Effector memory CD4-positive, alpha-beta T cell (primary cell): ENCODE measurements at regions not wholly inside any gene's neighbourhood (a gene's known extent, or its start where the extent isn't known, plus 50 kb on each side); places are given as distances from the start of the nearest gene placed in this dataset.

Experiments
- DNase-seq, 3 donors: peaks; one replicate each; pipeline ENCODE4 v3.0.0-alpha.2; 2020
- H3K27ac ChIP-seq: 2 replicates; pipeline ENCODE4 v1.7.0; 2013; ENCODE audit warnings: mild to moderate bottlenecking, low read length, moderate library complexity; ENCODE audit not compliant: insufficient read depth, poor library complexity, severe bottlenecking
- H3K27me3 ChIP-seq: replicated peaks from 2 replicates; pipeline ENCODE4 v1.7.0; 2013; ENCODE audit warnings: mild to moderate bottlenecking, low read length; ENCODE audit not compliant: insufficient read depth, control insufficient read depth, poor library complexity, severe bottlenecking
- H3K36me3 ChIP-seq: 2 replicates; pipeline ENCODE4 v1.7.0; 2013; ENCODE audit warnings: mild to moderate bottlenecking, low read length, moderate library complexity; ENCODE audit not compliant: control insufficient read depth, insufficient read depth
- H3K4me1 ChIP-seq: 2 replicates; pipeline ENCODE4 v1.7.0; 2013; ENCODE audit warnings: low read length, mild to moderate bottlenecking; ENCODE audit not compliant: control insufficient read depth, insufficient read depth, poor library complexity, severe bottlenecking
- H3K4me3 ChIP-seq: 2 replicates; pipeline ENCODE4 v1.7.0; 2013; ENCODE audit warnings: low read length, low read depth, mild to moderate bottlenecking; ENCODE audit not compliant: insufficient read depth, poor library complexity, severe bottlenecking
- H3K9me3 ChIP-seq: 2 replicates; pipeline ENCODE4 v1.7.0; 2013; ENCODE audit warnings: mild to moderate bottlenecking, low read length, moderate library complexity; ENCODE audit not compliant: control insufficient read depth

DNA sequence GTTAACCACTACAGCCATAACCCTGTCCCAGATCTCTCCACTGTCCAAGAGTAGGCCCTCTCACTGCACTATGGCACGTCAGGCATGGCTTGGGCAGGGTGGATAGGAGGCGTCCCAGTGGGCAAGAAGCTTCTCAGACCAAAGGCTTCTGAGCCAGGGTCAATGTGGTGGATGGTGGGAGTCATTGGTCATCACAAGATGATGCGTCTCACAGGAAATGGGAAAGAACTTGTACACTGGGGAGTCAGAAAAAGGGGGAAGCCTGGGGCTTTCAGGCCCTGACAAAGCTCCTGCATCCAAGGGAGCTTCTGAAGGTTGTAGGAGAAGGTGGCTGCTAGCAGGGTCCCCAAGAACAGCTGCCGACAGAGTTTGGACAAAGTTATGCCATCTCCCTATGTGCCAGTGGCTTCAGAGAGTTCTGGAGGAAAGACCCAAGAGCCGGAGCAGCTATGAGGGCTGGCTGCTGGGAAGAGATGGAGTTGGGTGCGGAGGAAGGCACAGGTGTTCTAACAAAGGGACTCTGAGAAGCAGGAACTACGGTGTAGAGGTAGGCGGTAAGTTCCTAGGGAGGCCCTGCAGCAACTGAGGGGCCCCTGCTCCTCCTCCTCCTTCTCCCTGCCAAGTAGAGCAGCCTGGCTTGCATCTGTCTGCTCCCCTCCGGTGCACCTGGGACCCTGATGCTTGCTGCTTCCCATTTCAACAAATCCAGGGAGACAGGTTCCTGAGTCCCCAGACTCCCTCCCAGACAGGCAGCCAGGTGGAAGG, 81.1 kb downstream of the ARL6IP4 start:
- Histone ChIP-seq H3K36me3 (no peaks in the 10 kb centered on the region), H3K27me3 (no peaks in the 10 kb centered on the region), H3K9me3 (no peaks in the 10 kb centered on the region), H3K4me3 (no peak overlapping the region), H3K27ac (no peak overlapping the region), H3K4me1 (peaks cover 6% of the 10 kb centered on the region)
- no peak for DNase-seq

DNA sequence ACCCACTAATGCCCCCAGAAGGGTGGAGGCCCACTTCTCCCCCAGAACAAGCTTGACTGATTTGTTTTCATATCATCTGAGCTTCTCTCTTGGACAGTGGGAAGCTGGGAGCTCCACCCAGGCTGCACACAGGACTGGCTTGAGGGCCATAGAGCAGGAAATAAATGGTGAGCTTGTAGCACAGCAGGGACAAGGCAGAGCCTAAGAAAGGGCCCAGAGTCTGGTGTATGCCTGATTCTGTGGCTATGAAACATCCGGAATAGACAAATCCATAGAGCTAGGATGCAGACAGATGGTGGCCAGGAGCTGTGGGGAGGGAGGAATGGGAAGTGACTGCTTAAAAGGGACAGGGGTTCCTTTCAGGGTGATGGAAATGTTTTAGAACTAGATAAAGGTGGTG, 79.0 kb downstream of the ARL6IP4 start:
- Histone ChIP-seq H3K36me3 (no peaks in the 10 kb centered on the region), H3K9me3 (no peaks in the 10 kb centered on the region), H3K27ac (no peak overlapping the region)

DNA sequence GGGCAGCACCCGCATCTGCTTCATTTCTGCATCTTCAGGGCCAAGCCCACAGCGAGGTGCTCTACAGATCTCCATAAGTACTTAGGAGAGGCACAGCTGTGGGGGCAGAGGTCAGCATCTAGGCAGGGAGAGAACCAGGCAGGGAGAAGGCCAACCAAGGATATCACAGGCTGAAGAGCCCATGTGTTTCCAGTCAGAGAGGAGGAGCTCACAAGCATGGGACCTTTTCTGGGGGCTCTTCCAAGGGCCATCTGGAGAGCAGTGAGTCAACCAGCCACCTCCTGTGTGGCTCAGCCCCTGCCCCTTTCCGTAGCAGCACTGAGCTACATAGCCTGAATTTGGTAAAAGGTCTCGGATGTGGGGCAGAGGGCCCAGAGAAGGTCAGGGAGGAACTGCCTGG, 78.5 kb downstream of the ARL6IP4 start:
- Histone ChIP-seq H3K27ac (no peak overlapping the region), H3K9me3 (no peaks in the 10 kb centered on the region)
- no peak for DNase-seq

More for the DNA sequence above, 79.0 kb downstream of the ARL6IP4 start:
- H3K4me3 ChIP-seq, result no peak overlapping the region
- no peaks in the 10 kb centered on the region for H3K27me3 ChIP-seq
- DNase-seq, result no peak
- no peaks in the 10 kb centered on the region for H3K4me1 ChIP-seq

DNA sequence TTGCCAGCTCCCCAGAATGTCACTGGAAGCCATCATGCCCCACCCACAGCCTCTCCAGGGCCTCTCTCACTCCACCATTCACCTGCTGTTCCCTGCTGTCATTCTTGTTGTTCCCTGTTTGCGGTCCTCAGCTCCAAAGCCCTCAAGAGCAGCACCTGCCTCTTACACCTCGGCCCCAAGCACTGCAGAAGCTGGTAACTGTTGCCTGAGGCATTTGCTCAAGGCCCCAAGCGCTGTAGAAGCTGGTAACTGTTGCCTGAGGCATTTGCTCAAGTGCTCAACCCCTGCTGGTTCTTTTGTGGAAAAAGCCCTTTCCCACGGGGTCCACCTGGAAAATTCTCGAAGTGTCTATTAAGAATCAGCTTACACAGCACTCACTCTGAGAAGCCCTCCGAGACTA, 78.0 kb downstream of the ARL6IP4 start:
- Histone ChIP-seq H3K27me3 (no peaks in the 10 kb centered on the region), H3K36me3 (no peaks in the 10 kb centered on the region), H3K27ac (no peak overlapping the region), H3K4me3 (no peak overlapping the region), H3K9me3 (no peaks in the 10 kb centered on the region), H3K4me1 (no peaks in the 10 kb centered on the region)
- DNase-seq, result no peak

More for the DNA sequence above, 78.5 kb downstream of the ARL6IP4 start:
- Histone ChIP-seq H3K27me3 (no peaks in the 10 kb centered on the region), H3K36me3 (no peaks in the 10 kb centered on the region), H3K4me1 (no peaks in the 10 kb centered on the region), H3K4me3 (no peak overlapping the region)

DNA sequence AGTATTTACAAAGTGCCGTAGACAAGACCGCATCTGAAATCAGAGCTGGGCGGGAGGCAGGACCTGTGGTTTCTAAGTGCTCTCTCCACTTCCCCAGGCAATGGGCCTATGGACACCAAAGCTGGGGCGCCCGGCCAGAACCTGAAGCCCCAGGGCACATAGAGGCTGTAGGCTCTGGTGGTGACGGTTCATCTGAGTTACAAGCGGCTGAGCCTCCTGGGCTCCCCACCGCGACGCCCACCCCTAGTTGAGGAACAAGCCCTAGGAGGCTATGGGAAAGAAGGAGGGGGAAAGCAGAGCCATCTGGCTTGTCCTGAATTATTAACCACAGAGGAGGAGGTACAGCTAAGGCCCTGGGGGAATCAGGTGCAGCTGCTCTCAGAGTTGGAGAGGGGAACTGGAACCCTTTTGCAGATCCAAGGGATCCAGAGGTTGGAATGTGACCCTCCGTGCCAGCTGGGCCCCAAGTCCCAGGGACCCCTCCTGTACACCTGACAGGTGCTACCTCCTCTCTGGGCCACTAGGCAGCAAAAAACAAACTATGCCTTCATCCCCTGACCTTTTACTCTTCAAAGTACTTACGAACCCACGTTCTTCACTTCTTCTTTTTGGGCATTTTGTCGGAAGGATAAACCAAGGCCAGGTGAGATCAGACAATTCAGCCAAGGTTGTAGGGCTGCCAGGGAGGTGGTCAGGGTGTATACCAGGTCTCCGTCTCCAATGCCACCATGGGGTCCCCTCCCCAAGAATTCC, 77.2 kb downstream of the ARL6IP4 start:
- DNase-seq, result no peak
- Histone ChIP-seq H3K27me3 (no peaks in the 10 kb centered on the region), H3K4me3 (no peak overlapping the region), H3K36me3 (no peaks in the 10 kb centered on the region), H3K4me1 (no peaks in the 10 kb centered on the region), H3K27ac (no peak overlapping the region), H3K9me3 (no peaks in the 10 kb centered on the region)

DNA sequence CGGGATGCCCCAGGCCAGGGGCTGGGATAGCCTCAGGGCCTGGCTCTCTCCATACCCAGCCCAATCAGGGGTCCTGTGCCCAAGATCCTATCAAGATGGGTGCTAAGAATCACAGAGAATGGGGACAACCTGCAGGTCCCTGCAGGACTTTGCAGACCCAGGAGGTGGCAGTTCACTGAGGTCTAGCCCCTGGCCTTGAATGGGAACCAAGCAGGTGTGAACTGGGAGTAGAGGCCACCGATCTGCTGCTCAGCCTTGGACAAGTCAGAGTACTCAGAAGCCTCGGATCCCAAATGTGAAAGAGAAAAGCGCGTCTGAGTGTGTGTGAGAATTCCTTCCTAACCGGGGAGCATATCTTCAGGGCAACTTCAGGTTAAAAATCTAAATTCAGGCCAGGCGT, 76.2 kb downstream of the ARL6IP4 start:
- Histone ChIP-seq H3K9me3 (no peaks in the 10 kb centered on the region), H3K36me3 (no peaks in the 10 kb centered on the region), H3K27me3 (no peaks in the 10 kb centered on the region), H3K4me3 (no peak overlapping the region), H3K27ac (no peak overlapping the region), H3K4me1 (no peaks in the 10 kb centered on the region)
- no peak for DNase-seq

DNA sequence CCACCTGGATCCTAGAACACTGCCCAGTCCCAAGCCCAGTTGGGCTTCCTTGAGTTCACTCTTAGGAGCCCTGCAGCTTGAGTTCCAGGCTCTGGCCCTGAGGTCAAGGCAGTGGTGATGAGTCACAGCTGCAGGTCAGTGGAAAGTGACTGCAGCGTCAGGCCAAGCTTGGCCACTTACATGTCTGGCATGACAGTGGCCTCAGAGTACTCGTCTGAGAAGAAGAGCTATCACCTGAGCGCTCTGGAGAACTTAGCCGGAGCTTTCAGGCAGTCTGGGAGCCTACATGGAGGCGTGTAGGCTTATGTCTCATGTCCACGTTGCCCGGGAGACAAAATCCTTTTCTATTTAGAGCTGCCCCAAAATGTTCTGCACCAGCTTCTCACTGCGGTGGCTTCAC, 75.6 kb downstream of the ARL6IP4 start:
- Histone ChIP-seq H3K36me3 (no peaks in the 10 kb centered on the region), H3K4me3 (no peak overlapping the region), H3K4me1 (no peaks in the 10 kb centered on the region), H3K27me3 (no peaks in the 10 kb centered on the region), H3K9me3 (no peaks in the 10 kb centered on the region), H3K27ac (no peak overlapping the region)
- no peak for DNase-seq

DNA sequence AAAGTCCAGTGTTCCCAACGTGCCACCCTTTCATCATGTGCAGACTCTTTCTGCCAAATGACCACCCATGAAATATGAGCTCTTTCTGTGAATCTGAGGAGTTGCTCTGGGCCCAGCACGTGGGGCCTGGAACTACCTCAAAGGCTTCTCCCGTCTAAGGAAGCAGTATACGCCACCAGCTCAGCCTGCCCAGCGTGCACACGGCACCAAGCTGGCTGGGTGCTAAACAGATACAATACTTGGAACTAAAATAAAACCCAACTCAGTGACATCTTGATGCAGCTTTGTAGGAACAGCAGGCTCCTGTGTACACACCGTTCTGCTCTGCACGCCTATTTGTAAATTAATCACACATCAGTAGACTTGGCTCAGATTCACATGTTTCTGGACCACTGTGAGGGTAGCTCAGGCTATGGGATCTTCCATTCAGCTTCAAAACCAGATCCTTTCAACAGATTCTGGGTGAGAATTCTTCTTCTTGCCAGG, 74.8 kb downstream of the ARL6IP4 start:
- no peaks in the 10 kb centered on the region for H3K9me3 ChIP-seq
- H3K36me3 ChIP-seq, result no peaks in the 10 kb centered on the region
- H3K27me3 ChIP-seq, result no peaks in the 10 kb centered on the region
- H3K27ac ChIP-seq, result no peak overlapping the region
- H3K4me1 ChIP-seq, result no peaks in the 10 kb centered on the region
- no peak for DNase-seq
- H3K4me3 ChIP-seq, result no peak overlapping the region

DNA sequence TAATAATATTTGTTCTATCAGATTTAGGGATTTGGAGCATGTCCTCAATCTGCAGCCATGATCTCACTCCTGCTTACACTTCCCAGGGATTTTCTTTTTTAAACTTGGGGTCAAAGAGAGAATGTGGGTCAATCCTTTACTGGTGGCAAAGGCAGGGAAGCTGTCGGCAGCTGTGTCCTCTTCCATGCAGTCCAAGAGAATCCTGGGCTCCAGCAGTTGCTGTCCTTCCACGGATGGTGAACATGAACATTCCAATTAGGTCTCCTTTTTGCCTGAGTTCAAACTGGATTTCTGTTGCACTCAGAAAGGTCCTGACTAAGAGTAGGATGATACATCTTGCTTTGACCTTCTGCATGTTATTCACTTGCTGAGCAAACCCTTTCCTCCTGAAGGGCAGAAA, 73.9 kb downstream of the ARL6IP4 start:
- Histone ChIP-seq H3K27ac (no peak overlapping the region), H3K4me1 (no peaks in the 10 kb centered on the region), H3K4me3 (no peak overlapping the region), H3K27me3 (no peaks in the 10 kb centered on the region), H3K36me3 (no peaks in the 10 kb centered on the region), H3K9me3 (no peaks in the 10 kb centered on the region)
- DNase-seq, result no peak

DNA sequence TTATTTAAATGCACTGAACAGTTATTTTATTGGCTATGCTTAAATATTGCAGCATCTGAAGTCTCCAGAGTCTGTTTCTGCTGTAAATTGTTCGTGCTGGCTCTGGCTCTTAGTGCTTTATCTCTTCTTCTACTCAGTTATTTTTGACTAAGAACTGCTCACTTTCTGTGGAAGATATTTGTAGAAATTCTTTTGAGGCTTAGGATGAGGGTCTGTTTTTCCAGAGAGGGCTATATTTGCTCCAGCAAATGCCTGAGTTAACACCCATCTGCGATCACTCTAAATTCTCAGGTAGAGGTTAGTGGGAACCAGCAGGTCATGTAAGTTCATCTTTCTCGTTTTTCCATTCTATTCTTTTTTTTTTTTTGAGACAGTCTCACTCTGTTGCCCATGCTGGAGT, 71.1 kb downstream of the ARL6IP4 start:
- Histone ChIP-seq H3K9me3 (no peaks in the 10 kb centered on the region), H3K27me3 (no peaks in the 10 kb centered on the region), H3K36me3 (no peaks in the 10 kb centered on the region), H3K4me1 (no peaks in the 10 kb centered on the region), H3K27ac (no peak overlapping the region), H3K4me3 (no peak overlapping the region)
- DNase-seq, result no peak
